Esophagus squamous epithelium (tissue), 4 donors: ENCODE measurements at regions not wholly inside any gene's neighbourhood (a gene's known extent, or its start where the extent isn't known, plus 50 kb on each side); places are given as distances from the start of the nearest gene placed in this dataset.

Experiments
- POLR2A ChIP-seq, 4 donors: fragments of 450-650 bp; IDR thresholded peaks; one replicate each; pipeline ENCODE4 v1.6.1; 2017; ENCODE audit warnings: antibody characterized with exemption in 4 of 4, mild to moderate bottlenecking in 4 of 4, moderate library complexity in 3 of 4
- TF ChIP-seq, protein P1 (sequence below), 6 experiments: fragments of 450-650 bp in 4 of 6; fragments of 200-600 bp in 2 of 6; sonication (generic) in 2 of 6; IDR thresholded peaks; one replicate each; pipeline ENCODE4 v1.5.1; 2016 to 2019; ENCODE audit warnings: antibody characterized with exemption in 6 of 6, mild to moderate bottlenecking in 4 of 6, moderate library complexity in 4 of 6

DNA sequence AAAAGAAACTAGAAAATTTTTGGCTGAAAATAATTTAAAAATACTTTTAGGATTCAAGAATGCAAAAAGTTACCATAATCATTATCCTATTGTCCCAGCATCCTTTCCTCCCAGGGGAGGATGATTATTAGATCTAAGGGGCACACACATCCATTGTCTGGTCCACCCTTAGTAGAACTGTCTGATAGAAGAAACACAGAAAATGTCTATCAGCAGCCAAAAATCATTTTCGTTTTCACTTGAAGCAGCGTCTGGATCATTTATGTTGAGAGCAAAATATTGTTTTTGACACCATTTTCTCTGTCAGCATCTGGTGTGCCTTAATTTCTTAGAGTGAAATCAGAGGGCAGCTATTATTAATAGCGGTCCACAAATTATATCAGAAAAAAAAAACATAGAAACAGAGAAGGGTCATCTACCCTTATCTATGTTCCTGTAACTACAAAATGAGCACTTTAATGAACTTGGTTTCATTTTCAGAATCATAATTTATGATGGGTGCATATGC, 446.3 kb downstream of the TRAM1L1 start:
- no peak for TF ChIP-seq POLR2A (IDR thresholded peaks at IDR 0.05)
- TF ChIP-seq, protein P1, sequence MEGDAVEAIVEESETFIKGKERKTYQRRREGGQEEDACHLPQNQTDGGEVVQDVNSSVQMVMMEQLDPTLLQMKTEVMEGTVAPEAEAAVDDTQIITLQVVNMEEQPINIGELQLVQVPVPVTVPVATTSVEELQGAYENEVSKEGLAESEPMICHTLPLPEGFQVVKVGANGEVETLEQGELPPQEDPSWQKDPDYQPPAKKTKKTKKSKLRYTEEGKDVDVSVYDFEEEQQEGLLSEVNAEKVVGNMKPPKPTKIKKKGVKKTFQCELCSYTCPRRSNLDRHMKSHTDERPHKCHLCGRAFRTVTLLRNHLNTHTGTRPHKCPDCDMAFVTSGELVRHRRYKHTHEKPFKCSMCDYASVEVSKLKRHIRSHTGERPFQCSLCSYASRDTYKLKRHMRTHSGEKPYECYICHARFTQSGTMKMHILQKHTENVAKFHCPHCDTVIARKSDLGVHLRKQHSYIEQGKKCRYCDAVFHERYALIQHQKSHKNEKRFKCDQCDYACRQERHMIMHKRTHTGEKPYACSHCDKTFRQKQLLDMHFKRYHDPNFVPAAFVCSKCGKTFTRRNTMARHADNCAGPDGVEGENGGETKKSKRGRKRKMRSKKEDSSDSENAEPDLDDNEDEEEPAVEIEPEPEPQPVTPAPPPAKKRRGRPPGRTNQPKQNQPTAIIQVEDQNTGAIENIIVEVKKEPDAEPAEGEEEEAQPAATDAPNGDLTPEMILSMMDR (IDR thresholded peaks at IDR 0.05) = no peak
